Inferior parietal cortex (tissue), 1 donor: ENCODE measurements at regions not wholly inside any gene's neighbourhood (a gene's known extent, or its start where the extent isn't known, plus 50 kb on each side); places are given as distances from the start of the nearest gene placed in this dataset.
A peak's percentile ranks its signal among the peaks of the same experiment; 100 is the strongest.

Source experiments
- DNase-seq: peaks from one replicate; pipeline ENCODE4 v3.0.0-alpha.2; 2016; ENCODE audit errors: extremely low spot score

- DNase-seq = no peak
Measured at GRCh38 chr10:78819361-78820006, 249.3 kb upstream of the ZMIZ1 start.

- no peak for DNase-seq
Measured at GRCh38 chr10:78820007-78820362, 248.8 kb upstream of the ZMIZ1 start.

DNA sequence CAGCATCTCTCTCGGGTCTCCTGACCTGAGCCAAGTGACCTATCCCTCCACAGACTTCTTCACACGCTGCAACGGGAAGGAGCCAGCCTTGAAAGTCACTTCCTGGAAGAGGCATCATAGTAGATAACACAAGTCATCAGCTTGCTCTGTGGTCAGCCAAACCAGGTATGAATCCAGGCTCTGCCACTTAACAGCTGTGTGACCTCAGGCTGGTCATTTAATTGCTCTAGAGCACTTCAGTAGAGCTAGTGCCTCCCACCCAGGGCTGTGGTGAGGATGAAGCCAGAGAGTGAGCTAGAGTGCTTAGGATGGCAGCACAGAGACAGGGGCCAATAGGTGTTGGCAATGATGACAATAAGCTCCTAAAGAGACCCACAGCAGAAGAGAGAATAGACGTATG, 247.7 kb upstream of the ZMIZ1 start:
- no peak for DNase-seq

- no peak for DNase-seq
Measured at GRCh38 chr10:78828647-78829539, 239.9 kb upstream of the ZMIZ1 start.

GRCh38 chr10:78829565-78829964, 239.2 kb upstream of the ZMIZ1 start:
- no peak for DNase-seq

GRCh38 chr10:78830062-78830975, 238.4 kb upstream of the ZMIZ1 start:
- no peak for DNase-seq

DNA sequence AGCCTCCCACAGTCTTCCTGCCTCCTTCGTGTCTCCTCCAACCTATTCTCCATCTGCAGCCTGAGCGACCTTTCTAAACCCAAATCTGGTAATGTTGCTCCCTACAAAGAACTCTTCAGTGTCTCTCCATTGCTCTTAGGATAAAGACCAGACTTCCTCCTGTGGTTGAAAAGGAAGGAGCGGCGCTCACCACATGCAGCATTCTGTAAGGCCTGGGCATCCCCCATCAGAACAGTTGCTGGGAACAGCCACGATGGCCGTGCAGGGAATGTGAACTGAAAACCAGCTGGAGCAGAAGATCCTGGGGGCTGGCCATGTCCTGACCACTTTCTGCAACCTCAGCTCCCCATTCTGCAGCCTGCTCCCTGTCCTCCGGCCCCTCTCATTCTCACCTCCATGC, 237.8 kb upstream of the ZMIZ1 start:
- no peak for DNase-seq

DNA sequence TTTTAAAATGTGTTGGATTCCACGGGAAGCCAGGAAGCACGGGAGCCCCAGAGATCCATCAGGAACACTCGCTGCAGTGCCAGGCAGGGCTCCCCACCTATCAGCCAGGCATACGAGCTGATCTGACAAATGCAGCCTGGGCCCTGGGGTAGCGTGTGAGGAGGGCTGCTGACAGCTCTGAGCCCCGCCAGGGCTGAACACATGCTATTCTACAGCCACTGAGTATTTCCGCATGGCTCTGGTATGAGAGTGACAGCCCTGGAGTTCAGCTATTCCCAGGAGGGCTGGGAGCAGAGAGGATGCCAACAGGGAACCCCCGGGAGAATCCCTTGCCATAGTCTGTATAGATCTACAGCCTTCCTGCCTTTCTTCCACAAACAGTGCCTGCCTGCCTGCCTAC, 237.3 kb upstream of the ZMIZ1 start:
- DNase-seq = no peak

GRCh38 chr10:78832281-78832680, 236.5 kb upstream of the ZMIZ1 start:
- DNase-seq = no peak

DNA sequence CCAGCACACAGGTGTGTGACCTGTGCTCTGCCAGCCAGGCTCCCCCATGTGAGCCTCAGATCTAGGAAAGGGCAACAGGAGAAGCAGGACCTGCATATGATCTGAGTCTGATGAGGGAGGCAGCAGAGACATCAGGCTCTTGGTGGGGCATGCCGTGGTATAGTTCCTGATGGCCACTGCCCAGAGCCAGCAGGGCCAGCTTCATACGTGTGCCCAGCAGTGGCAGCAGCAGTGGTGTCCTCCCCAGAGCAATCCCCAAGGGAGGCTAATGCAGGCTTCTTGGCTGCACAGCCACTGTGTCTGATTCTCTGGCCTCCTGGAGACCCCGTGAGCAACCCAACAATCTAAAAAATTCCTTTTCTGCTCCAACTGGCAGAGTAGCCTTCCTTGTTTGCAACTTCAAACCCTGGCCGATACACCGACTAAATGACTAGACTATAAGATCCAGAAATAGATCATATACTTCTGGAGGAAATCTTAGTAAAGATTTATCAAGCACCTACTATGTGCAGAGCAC, 230.6 kb upstream of the ZMIZ1 start:
- DNase-seq = no peak

DNA sequence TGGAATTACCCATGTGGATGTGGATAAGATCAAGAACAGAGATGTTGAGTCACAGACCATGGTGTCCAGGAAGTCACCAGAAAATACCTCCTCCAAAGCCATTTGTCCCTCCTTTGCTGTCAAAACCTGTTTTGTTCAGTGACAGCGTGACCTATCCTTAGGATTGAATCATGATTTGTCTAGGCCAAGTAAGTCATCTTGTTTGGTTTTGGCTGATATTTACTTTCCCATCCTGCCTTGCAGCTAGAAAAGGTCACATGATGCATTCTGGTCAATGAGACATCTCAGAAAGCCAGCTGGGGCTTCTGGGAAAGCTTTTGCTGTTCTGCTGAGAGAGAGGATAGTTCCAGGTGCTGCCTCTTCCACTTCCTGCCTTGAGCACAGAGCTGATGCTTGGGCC, 225.3 kb upstream of the ZMIZ1 start:
- no peak for DNase-seq

DNA sequence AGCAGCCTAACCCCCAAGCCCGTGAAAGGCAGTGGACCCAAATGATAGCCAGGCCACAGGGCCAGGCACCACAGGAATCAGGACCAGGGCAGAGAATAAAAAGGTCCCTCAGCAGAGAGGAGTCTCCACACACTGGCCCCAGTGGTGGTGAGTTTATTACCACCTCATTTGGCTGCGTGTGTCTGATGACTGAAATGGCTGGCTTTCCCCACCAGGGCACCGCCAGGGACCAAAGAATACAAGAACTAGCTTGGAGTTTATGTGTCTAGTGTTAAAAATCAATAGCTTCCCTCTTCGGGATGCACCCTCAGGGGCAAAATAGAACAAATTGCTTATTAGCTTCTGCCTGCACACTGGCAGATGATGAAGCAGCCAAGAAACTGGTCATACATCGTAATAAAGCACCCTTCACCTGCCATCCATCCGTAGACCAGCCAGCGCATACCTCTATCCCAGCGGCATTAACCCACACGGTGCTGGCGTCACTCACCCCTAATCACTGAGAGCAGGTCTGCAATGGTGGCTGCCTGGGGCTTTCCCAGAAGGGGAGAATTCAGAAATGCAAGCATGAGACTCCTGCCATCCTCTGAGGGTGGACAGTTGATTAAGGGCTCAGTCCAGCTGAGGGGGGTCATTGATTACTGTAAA, 223.7 kb upstream of the ZMIZ1 start:
- no peak for DNase-seq

GRCh38 chr10:78846071-78846470, 222.7 kb upstream of the ZMIZ1 start:
- no peak for DNase-seq

DNA sequence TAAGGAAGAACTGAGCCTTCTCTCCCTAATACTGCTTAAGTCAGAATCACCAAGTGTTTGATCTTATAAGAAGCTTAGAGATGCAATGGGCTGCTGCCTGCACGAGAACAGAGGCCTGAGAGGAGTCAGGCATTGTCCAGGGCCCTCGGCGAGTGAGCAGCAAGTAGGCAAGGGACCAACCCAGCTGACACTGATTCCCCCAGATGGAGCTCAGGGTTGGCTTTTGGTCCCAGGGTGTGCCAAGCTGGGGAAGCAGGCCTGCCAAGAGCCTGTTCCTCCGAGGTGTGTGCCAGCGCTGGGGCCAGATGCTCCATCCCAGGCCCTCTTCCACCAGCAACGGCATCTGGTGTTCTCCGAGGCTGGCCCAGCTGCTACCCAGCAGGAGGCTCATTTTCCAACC, 222.0 kb upstream of the ZMIZ1 start:
- peak; percentile 38 for DNase-seq

- DNase-seq = no peak
Measured at GRCh38 chr10:78847485-78847884, 221.3 kb upstream of the ZMIZ1 start.

DNA sequence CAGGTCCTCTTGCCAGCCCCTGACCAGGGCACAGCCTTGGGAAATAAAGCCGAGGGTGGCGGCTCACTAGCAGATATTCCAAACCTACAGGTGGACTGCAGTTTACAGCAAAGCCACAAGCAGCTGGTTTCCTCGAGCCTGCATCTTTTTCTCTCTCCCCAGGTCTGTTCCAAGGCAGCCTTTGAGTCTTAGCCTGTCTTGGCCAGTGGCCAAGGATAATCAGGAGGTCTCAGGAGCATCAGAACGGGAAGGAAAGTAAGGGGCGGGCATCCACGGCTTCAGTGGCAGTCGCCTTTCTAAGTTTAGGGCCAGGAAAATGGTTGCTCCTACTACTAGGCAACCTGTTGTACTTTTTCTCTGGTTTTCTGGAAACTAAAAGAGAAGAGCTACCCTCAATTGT, 219.7 kb upstream of the ZMIZ1 start:
- DNase-seq = no peak

DNA sequence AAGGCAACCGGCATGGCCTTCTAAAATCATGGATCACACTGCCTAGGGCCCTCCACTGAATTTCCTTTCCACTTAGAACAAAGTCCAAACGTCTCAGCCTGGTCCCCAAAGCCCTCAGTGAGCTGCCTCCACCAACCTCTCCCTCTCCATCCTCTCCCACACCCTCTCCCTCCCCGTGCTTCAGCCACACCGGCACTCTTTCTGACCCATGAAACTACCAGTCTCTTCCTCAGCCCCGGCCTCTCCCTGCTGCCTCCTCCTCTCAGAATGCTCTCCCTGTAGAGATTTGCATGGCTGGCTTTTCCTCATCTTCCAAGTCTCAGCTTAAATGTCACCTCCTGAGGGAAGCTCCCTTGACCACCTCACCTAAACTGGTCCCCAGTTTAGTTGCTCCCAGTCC, 219.0 kb upstream of the ZMIZ1 start:
- DNase-seq = no peak

GRCh38 chr10:78850644-78851435, 217.9 kb upstream of the ZMIZ1 start:
- DNase-seq = no peak

GRCh38 chr10:78851647-78852046, 217.1 kb upstream of the ZMIZ1 start:
- DNase-seq = no peak

- DNase-seq = no peak
Measured at GRCh38 chr10:78852466-78853240, 216.1 kb upstream of the ZMIZ1 start.
